ENCODE measurements at regions not wholly inside any gene's neighbourhood (a gene's known extent, or its start where the extent isn't known, plus 50 kb on each side); places are given as distances from the start of the nearest gene placed in this dataset.

DNA sequence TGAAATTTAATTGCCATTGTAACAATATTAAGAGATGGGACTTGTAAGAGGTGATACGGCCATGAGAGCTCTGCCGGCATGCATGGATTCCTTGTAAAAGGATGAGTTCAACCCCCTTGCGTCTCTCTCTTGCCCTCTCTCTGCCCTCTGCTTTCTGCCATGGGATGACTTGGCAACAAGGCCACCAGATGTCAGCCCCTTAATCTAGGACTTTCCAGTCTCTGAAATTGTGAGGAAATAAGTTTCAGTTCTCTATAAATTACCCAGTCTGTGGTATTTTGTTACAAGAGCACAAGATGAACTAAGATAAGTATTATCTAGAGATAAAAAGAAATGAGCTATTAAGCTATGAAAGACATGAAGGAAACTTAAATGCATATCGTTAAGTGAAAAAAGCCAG is 145.7 kb upstream of the AHR start:
- no peak overlapping the region for H2AFZ ChIP-seq (ENCODE audit: low read length)
- no peak overlapping the region for H2AK5ac ChIP-seq (ENCODE audit: insufficient read length, low read length)
- no peak overlapping the region for H3K4me3 Mint-ChIP-seq
- no peak overlapping the region for H3K9ac ChIP-seq (ENCODE audit: extremely low read depth, insufficient read length, low read length)
- H3K4me2 ChIP-seq (ENCODE audit: insufficient read depth, insufficient read length, low read length), result no peak overlapping the region
- H4K91ac ChIP-seq (ENCODE audit: insufficient read length, low read depth, low read length), result no peak overlapping the region
- DNase-seq, result no peak
- H3K36me3 Mint-ChIP-seq (ENCODE audit: insufficient read depth in 1 of 3, low read depth in 3 of 3), result no peaks in the 10 kb centered on the region
- no peaks in the 10 kb centered on the region for H3K9me3 Mint-ChIP-seq
- WGBS (ENCODE audit: extremely low coverage, insufficient read length, low lambda C conversion rate), result no CpG with 5 or more reads among the region's 4 CpGs
- no peaks in the 10 kb centered on the region; the same call in 1 of the 2 replicates for H3K27me3 Mint-ChIP-seq (ENCODE audit: low read depth)
- no peak overlapping the region for H2BK5ac ChIP-seq (ENCODE audit: insufficient read length, low read length)
- no peak overlapping the region for H3K27ac ChIP-seq (ENCODE audit: insufficient read length, low read depth, low read length)
- TF ChIP-seq, protein P1, sequence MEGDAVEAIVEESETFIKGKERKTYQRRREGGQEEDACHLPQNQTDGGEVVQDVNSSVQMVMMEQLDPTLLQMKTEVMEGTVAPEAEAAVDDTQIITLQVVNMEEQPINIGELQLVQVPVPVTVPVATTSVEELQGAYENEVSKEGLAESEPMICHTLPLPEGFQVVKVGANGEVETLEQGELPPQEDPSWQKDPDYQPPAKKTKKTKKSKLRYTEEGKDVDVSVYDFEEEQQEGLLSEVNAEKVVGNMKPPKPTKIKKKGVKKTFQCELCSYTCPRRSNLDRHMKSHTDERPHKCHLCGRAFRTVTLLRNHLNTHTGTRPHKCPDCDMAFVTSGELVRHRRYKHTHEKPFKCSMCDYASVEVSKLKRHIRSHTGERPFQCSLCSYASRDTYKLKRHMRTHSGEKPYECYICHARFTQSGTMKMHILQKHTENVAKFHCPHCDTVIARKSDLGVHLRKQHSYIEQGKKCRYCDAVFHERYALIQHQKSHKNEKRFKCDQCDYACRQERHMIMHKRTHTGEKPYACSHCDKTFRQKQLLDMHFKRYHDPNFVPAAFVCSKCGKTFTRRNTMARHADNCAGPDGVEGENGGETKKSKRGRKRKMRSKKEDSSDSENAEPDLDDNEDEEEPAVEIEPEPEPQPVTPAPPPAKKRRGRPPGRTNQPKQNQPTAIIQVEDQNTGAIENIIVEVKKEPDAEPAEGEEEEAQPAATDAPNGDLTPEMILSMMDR (conservative IDR thresholded peaks at IDR 0.05), result no peak
- H3K79me2 ChIP-seq (ENCODE audit: insufficient read depth, low read length), result no peaks in the 10 kb centered on the region
- H4K20me1 ChIP-seq (ENCODE audit: control insufficient read depth, insufficient read depth, insufficient read length), result no peaks in the 10 kb centered on the region
- no peak overlapping the region for H3K23ac ChIP-seq (ENCODE audit: insufficient read length, low read depth, low read length)
- no peaks in the 10 kb centered on the region for H3K9me3 ChIP-seq (ENCODE audit: control insufficient read depth, low read depth, low read length)
- H3T11ph ChIP-seq (ENCODE audit: low read length), result no peak overlapping the region
- H3K79me1 ChIP-seq (ENCODE audit: insufficient read depth, low read depth, low read length, poor library complexity, severe bottlenecking), result no peaks in the 10 kb centered on the region
- H4K5ac ChIP-seq (ENCODE audit: insufficient read length, low read depth, low read length), result no peak overlapping the region
- H3K18ac ChIP-seq (ENCODE audit: insufficient read length, low read depth, low read length), result no peak overlapping the region
- no peak overlapping the region for H3K14ac ChIP-seq (ENCODE audit: insufficient read depth, low read length)
- no peak overlapping the region for H2BK120ac ChIP-seq (ENCODE audit: low read depth, low read length, poor library complexity, severe bottlenecking)
- H3K56ac ChIP-seq (ENCODE audit: insufficient read length, low read depth, low read length), result no peak overlapping the region
- H3K27me3 ChIP-seq (ENCODE audit: insufficient read depth, low read length), result no peaks in the 10 kb centered on the region
- no peaks in the 10 kb centered on the region for H3K4me1 Mint-ChIP-seq
- H2BK20ac ChIP-seq (ENCODE audit: low read depth, low read length, poor library complexity, severe bottlenecking), result no peak overlapping the region
- no peak overlapping the region for H4K8ac ChIP-seq (replicated peaks; ENCODE audit: insufficient read length, low read depth, low read length)
- H2BK15ac ChIP-seq (ENCODE audit: low read depth, low read length), result no peak overlapping the region
- no peak overlapping the region for H3K27ac Mint-ChIP-seq
- H2BK12ac ChIP-seq (ENCODE audit: insufficient read length, low read depth, low read length), result no peak overlapping the region
- no peak overlapping the region for H3K4ac ChIP-seq (ENCODE audit: low read depth, low read length)
- H3K4me1 ChIP-seq (ENCODE audit: insufficient read depth, low read length), result no peaks in the 10 kb centered on the region
- no peaks in the 10 kb centered on the region for H3K23me2 ChIP-seq (ENCODE audit: insufficient read length, low read depth, low read length, poor library complexity, severe bottlenecking)
